ENCODE measurements at regions not wholly inside any gene's neighbourhood (a gene's known extent, or its start where the extent isn't known, plus 50 kb on each side); places are given as distances from the start of the nearest gene placed in this dataset.

DNA sequence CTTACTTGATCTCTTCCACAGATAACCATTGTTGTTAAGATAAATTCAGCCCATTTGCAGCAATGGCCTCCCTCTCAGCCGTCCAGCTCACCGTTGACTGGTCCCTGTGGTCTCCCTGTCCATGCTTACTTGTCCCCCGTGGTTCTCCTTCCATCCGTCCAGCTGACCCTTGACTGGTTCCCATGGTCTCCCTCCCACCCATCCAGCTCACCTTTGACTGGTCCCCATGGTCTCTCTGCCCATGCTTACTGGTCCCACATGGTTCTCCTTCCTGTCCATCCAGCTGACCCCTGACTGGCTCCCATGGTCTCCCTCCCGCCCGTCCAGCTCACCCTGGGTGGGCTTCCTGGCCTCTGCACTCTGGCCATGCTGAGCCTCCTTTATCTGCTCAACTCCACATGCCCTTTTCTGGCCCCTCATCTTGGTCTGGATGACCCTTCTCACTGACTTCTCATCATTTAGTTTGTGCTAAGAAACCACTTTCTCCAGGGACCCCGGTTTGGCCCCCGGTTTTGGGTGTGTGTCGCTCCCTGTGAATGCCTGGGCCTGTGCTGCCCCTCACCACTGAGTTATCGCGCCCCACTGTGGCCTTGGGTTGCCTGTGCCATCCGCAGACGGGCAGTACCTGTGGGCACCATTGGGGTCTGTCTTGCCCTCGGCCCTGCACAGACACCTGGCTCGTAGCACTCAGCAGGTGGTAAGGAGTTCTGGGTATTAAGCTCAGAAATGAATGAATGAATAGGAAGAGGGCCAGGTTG lies 146.4 kb downstream of the ERMARD start:
- FAIRE-seq (no peak), DNase-seq (ENCODE audit: extremely low spot score, insufficient read length, low read depth) (no peak)

DNA sequence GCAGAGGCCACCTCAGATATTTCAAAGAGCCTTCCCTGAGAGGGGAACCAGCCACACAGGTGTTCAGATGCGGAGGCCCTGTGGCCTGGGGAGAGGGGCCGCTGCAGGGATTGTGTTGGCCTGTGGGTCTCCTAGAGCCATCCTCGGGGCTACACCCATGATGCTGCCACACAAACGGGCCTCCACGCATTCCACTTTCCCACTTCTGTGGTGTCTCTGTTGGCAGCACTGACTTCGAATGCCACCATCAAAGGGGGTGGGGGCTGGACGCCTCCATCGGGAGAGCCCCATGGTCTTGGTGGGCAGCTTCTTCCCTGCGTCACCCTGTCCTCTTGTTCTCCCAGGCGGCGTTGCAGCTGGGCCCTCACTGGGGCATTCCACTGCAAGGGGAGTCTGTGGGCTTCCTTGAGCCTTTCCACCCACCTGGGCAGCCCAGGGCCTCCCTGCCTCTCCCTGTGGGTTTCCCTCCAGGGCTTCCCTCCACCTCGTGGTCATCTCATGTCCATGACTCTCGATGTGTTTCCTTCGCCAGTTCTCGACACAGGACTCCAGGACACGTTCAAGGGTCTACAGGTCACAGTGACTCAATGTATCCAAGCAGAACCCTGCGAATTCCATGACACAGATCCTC lies 145.5 kb downstream of the ERMARD start:
- FAIRE-seq: no peak
- DNase-seq (ENCODE audit: extremely low spot score, insufficient read length, low read depth): no peak

DNA sequence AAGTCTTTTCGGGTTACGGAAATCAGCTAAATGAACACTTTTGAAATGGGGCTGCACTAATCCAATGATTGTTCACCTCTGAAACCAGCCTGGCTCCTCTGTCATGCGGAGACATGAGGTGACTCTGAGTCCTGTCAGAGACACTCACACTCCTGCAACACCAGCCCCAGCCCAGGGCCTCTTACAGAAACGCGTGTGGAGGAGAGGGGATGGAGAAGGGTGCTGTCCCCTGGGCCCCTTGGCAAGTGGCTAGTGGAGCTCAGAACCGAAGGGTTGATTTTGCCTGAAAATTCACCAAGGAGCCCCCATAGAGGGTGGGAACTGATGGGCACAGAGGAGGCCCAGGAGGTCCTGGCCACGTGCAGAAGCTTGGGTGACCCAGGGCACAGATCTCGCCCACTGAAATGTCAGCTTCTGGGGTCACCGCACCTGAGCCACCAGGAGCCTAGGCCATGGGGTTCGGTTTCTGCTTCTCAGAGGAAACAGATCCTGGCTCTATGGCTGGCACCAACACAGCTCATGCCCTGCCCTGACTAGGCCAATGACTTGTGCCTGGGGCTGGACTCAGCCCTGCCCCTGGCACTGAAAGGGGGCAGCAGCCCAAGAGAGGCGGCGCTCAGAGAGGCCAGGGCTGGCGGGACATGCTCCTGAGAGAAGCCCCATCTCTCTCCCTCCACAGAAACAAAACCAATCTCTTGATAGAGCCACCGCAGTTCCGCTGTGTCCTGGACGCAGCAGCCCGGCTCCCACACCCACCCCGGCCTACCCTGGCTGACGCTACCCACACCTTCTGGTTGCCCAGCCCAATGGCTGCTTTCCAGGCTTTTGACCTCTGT lies 144.7 kb downstream of the ERMARD start:
- DNase-seq (ENCODE audit: extremely low spot score, insufficient read length, low read depth) (no peak), FAIRE-seq (no peak)

- no peak for DNase-seq (ENCODE audit: extremely low spot score, insufficient read length, low read depth)
Measured at GRCh38 chr6:169895000-169895759, 143.8 kb downstream of the ERMARD start.

GRCh38 chr6:169894377-169894960 lies 143.0 kb downstream of the ERMARD start:
- no peak for DNase-seq (ENCODE audit: extremely low spot score, insufficient read length, low read depth)
- no peak for FAIRE-seq

More at GRCh38 chr6:169895000-169895759, 143.8 kb downstream of the ERMARD start:
- no peak for FAIRE-seq

- no peak for DNase-seq (ENCODE audit: extremely low spot score, insufficient read length, low read depth)
- no peak for FAIRE-seq
Measured at GRCh38 chr6:169893624-169894023, 142.2 kb downstream of the ERMARD start.

- no peak for FAIRE-seq
Measured at GRCh38 chr6:169891846-169892245, 140.4 kb downstream of the ERMARD start.

DNA sequence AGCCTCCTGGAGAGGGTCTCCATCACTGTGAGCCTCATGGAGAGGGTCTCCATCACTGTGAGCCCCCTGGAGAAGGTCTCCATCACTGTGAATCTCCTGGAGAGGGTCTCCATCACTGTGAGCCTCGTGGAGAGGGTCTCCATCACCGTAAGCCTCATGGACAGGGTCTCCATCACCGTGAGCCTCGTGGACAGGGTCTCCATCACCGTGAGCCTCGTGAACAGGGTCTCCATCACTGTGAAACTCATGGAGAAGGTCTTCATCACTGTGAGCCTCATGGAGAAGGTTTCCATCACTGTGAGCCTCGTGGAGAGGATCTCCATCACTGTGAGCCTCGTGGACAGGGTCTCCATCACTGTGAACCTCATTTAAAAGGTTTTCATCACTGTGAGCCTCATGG lies 140.0 kb downstream of the ERMARD start:
- DNase-seq (ENCODE audit: extremely low spot score, insufficient read length, low read depth): no peak
- no peak for FAIRE-seq

More at GRCh38 chr6:169891846-169892245, 140.4 kb downstream of the ERMARD start:
- DNase-seq (ENCODE audit: extremely low spot score, insufficient read length, low read depth): no peak

DNA sequence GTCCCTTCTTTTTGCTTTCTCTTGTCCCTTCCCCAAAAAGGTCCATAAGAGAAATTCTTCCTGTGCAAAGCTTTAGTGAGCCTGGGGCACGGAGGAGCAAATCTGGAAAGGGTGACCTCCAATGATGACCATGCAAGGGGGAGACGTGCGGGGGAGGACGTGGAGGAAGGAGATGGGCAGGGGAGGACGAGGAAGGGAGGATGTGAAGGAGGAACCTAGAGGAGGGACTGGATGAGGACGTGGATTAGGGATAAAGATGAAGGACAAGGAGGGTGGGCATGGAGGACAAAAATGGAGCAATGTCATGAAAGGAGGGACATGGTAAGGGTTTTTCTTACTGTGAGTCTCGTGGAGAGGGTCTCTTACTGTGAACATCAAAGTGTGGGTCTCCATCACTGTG lies 139.5 kb downstream of the ERMARD start:
- FAIRE-seq: no peak
- no peak for DNase-seq (ENCODE audit: extremely low spot score, insufficient read length, low read depth)

DNA sequence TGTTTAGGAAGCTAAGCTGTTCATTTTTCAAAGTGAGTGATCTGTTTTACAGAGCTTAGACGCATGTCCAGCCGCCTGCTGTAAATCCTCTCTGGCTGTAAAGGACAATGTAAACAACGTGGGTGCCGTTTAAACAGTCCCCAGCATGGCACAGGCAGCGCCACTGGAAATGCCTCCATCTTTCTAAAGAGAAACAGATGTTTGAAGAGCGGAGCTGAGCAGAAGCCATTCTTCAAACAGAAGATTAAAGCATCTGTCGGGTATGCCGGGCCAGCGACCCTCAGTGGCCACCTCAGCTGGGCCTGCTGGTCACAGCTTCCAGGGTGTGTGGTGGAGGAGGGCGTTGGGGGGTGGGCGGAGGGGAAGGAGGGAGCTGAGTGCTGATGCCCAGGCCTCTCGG lies 138.6 kb downstream of the ERMARD start:
- no peak for DNase-seq (ENCODE audit: extremely low spot score, insufficient read length, low read depth)
- FAIRE-seq: no peak

DNA sequence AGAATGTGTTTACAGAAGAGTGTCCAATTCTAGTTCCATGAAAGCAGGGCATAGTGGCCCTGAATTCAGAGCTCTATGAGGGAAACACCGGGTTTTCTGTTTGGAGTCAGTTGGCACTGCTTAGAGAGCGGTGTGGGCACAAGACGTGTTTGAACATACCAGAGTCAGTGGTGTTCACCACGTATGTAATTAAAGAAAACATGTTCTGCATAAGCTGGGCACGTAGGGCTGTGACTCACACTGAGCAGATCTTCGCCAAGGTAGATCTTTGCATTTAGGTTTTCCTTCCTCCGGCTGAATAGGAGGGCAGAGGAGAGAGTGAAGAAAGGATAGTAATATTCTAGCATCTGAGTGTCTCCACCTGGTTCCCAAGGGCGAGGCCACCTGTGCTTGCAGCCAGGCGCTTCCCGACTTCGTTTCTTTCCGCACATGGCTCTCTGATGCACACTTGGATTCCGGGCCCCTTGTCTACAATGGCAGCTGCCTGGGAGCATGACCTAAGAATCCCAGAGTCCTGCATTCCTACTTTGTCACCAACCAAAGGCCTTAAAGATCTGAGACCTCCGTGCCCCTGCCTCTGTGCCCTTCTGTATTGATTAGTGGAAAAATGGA lies 136.2 kb downstream of the ERMARD start:
- no peak for FAIRE-seq
- DNase-seq (ENCODE audit: extremely low spot score, insufficient read length, low read depth): no peak

- no peak for FAIRE-seq
- no peak for DNase-seq (ENCODE audit: extremely low spot score, insufficient read length, low read depth)
Measured at GRCh38 chr6:169886631-169887227, 135.3 kb downstream of the ERMARD start.

- FAIRE-seq: no peak
- no peak for DNase-seq (ENCODE audit: extremely low spot score, insufficient read length, low read depth)
Measured at GRCh38 chr6:169885831-169886230, 134.4 kb downstream of the ERMARD start.

- DNase-seq (ENCODE audit: extremely low spot score, insufficient read length, low read depth): no peak
- no peak for FAIRE-seq
Measured at GRCh38 chr6:169885131-169885530, 133.7 kb downstream of the ERMARD start.

DNA sequence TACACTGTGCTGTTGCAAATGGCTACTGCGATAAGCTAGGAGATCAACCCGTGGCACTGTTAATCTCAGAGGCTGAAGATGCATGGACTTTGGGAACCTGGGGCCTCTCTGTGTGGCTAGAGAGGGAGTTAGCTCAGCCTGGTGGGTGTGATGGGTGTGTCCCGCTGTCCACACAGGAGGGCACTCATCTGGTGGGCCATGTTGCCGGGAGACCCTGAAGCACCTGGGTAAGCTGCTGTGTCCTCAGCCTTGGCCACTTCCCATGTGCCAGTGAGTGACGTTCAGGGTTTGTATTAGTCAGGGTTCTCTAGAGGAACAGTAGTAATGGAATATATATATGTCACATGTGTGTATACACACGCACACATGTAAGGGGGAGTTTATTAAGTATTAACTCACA lies 132.7 kb downstream of the ERMARD start:
- DNase-seq (ENCODE audit: extremely low spot score, insufficient read length, low read depth) (no peak), FAIRE-seq (no peak)

- FAIRE-seq: no peak
- no peak for DNase-seq (ENCODE audit: extremely low spot score, insufficient read length, low read depth)
Measured at GRCh38 chr6:169883316-169883715, 131.9 kb downstream of the ERMARD start.

GRCh38 chr6:169881976-169882375 lies 130.6 kb downstream of the ERMARD start:
- no peak for FAIRE-seq

DNA sequence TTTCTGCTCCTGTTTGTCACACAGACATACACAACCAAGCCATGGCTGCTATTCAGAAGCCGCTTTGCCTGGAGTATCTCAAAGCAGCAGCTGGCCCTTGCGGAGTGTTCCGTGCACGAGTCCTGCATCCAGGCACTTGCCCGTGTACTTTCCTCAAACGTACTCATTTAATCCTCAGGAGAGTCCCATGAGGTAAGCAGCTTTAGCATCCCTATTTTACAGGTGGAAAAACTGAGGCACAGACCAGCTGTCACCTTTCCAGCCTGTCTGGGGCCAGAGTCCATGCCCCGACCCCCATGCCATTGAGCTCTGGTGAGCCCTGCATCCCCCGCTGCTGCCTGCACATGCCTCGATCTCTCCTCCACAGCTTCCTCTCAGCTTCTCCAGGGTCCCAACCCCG lies 130.0 kb downstream of the ERMARD start:
- FAIRE-seq: no peak
- DNase-seq (ENCODE audit: extremely low spot score, insufficient read length, low read depth): no peak

More at GRCh38 chr6:169881976-169882375, 130.6 kb downstream of the ERMARD start:
- DNase-seq (ENCODE audit: extremely low spot score, insufficient read length, low read depth): no peak

GRCh38 chr6:169880516-169880915 lies 129.1 kb downstream of the ERMARD start:
- FAIRE-seq (no peak), DNase-seq (ENCODE audit: extremely low spot score, insufficient read length, low read depth) (no peak)
